A673 (cell line): ENCODE measurements at regions not wholly inside any gene's neighbourhood (a gene's known extent, or its start where the extent isn't known, plus 50 kb on each side); places are given as distances from the start of the nearest gene placed in this dataset.

Experiments
- CTCF ChIP-seq: fragments of 300-800, 200-600 bp; sonication (generic); conservative IDR thresholded peaks from 2 replicates; pipeline ENCODE4 v1.5.1; 2017; ENCODE audit warnings: low read depth, mild to moderate bottlenecking, antibody characterized with exemption, low read length, moderate library complexity, mixed read lengths
- EZH2 ChIP-seq: fragments of 200-600 bp; sonication (generic); IDR thresholded peaks from 2 replicates; pipeline ENCODE4 v1.6.1; 2017; ENCODE audit warnings: borderline replicate concordance, low read depth, mild to moderate bottlenecking, mixed read lengths, antibody characterized with exemption, low read length; ENCODE audit not compliant: poor library complexity, severe bottlenecking

- TF ChIP-seq CTCF (no peak), EZH2 (no peak)
Observed at GRCh38 chr3:88828466-88828865, 279.0 kb upstream of the EPHA3 start.
